Kidney epithelial cell (primary cell): ENCODE measurements at regions not wholly inside any gene's neighbourhood (a gene's known extent, or its start where the extent isn't known, plus 50 kb on each side); places are given as distances from the start of the nearest gene placed in this dataset.

Experiments used
- DNase-seq: peaks from one replicate; pipeline ENCODE4 v3.0.0-alpha.2; 2010; ENCODE audit warnings: low read depth
- H3K27me3 ChIP-seq: 2 replicates; pipeline ENCODE4 v1.6.0; 2011; ENCODE audit warnings: low read length; ENCODE audit not compliant: control insufficient read depth, insufficient read depth
- H3K36me3 ChIP-seq: 2 replicates; pipeline ENCODE4 v1.5.1; 2011; ENCODE audit warnings: low read length; ENCODE audit not compliant: control insufficient read depth, insufficient read depth
- H3K4me3 ChIP-seq: 2 replicates; pipeline ENCODE4 v1.5.1; 2011; ENCODE audit warnings: low read depth, mild to moderate bottlenecking, control low read depth, low read length
- CTCF ChIP-seq: IDR thresholded peaks from 2 replicates; pipeline ENCODE4 v1.5.1; 2011; ENCODE audit warnings: mild to moderate bottlenecking, moderate library complexity, low read length, control low read depth, inconsistent platforms; ENCODE audit not compliant: insufficient read depth, poor library complexity, severe bottlenecking

- DNase-seq: no peak
- no peak for TF ChIP-seq CTCF
- no peaks in the 10 kb centered on the region for H3K27me3 ChIP-seq
- no peak overlapping the region for H3K4me3 ChIP-seq
- no peaks in the 10 kb centered on the region for H3K36me3 ChIP-seq
These were observed 166.9 kb upstream of the BTG1 start for GRCh38 chr12:92312463-92312964.

GRCh38 chr12:92304371-92305055, 158.9 kb upstream of the BTG1 start:
- DNase-seq: no peak
- no peaks in the 10 kb centered on the region for H3K27me3 ChIP-seq
- no peak overlapping the region for H3K4me3 ChIP-seq
- no peak for TF ChIP-seq CTCF
- no peaks in the 10 kb centered on the region for H3K36me3 ChIP-seq

DNA sequence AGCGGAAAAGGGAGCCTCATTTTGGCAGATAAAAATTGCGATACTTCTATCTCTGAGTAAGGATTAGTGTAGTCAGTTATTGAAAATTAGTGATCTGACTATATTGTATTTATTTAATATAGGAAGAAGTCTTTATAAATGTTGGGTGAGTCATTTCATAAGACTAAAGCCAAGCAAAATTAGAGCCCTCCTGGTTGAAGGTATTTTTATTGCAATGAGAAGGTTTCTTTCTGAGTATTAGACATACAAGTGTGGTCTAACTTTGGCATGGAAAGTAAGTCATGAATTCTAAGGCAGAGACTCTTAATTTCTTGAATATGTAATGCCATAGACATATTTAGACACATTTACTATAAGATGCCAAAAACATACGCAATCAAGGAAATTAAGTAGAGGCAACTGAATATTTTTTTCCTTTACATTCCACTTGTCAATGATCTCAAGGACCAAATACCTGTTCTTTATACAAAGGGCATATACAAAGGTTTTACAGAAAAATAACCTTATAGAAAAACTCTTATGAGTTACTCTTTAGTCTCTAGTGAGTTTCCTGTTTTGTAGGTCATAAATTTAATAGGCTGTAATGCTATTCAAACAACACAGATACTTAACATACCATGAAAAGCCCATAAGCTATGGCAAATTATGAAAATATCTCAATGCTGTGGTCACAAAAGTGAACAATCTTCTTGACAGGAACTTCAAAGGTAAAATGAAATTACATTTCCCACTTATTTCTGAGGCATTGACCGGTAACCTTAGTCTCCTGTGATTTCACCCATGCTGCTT, 156.6 kb upstream of the BTG1 start:
- no peak for TF ChIP-seq CTCF
- Histone ChIP-seq H3K27me3 (no peaks in the 10 kb centered on the region), H3K36me3 (no peaks in the 10 kb centered on the region), H3K4me3 (no peak overlapping the region)
- DNase-seq: no peak

DNA sequence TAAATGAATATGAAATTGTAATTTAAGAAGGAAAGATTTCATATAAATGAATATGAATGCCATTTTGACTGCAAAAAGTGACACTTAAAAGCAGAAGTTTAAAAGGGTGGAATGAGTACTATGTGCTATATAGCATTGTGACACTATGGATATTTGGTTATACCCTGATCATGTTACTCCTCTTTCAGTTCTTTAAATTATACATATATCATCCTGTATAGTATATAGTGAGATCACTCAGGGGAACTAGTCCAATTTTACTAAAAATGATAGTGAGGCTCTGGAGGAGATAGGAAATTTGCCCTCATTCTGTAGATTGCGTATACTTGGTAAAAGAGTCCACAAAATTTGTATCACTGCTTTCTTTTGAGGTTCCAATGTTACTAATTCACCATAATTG, 155.7 kb upstream of the BTG1 start:
- H3K36me3 ChIP-seq: no peaks in the 10 kb centered on the region
- no peak for DNase-seq
- no peak overlapping the region for H3K4me3 ChIP-seq
- no peak for TF ChIP-seq CTCF
- no peaks in the 10 kb centered on the region for H3K27me3 ChIP-seq

DNA sequence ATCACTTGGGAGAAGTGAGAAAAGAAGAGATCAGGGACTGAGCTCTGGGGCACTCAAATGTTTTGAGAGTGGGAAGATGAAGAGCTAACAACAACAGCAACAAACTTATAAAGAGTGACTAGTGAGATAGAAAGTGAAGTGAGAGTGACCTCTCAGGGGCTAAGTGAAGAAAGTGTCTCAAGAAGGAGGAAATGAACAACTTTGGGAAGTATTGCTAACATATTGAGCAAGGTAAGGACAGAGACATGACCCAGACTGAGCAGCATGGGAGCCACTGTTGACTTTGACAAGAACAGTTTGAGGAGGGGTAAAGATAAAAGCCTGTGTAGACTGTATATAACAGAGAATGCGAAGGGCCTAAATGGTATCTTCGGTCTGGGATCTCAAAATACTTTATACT, 155.1 kb upstream of the BTG1 start:
- H3K27me3 ChIP-seq: no peaks in the 10 kb centered on the region
- no peak overlapping the region for H3K4me3 ChIP-seq
- no peak for TF ChIP-seq CTCF
- no peak for DNase-seq
- no peaks in the 10 kb centered on the region for H3K36me3 ChIP-seq
